ENCODE measurements at regions not wholly inside any gene's neighbourhood (a gene's known extent, or its start where the extent isn't known, plus 50 kb on each side); places are given as distances from the start of the nearest gene placed in this dataset.
"Not testable (repeated sequence)": the region's sequence is repeated elsewhere in the genome, so short reads cannot be mapped to it uniquely, and the experiment has no call there.

- no peak overlapping the region for H3K4me3 ChIP-seq
These were observed 62.9 kb upstream of the TMPRSS2 start for GRCh38 chr21:41570791-41571355.

GRCh38 chr21:41568606-41569385 lies 60.8 kb upstream of the TMPRSS2 start:
- no peaks in the 10 kb centered on the region for H3K9me3 ChIP-seq
- DNase-seq: peak in 1 of 3 donors; percentile 16
- no peak for TF ChIP-seq CTCF (IDR thresholded peaks at IDR 0.05)
- H3K4me1 ChIP-seq (ENCODE audit: low read depth): peaks cover 32% of the 10 kb centered on the region
- peak; percentile 4 for ATAC-seq
- no peaks in the 10 kb centered on the region for H3K36me3 ChIP-seq (ENCODE audit: low read depth)
- intact Hi-C loops (cut with DNase I, micrococcal nuclease): loop anchor here in 1 of 2 donors (10.0 kb wide), 1 partner anchor 64 kb away; the partner anchor contains the start of gene TMPRSS2
- H3K4me3 ChIP-seq: no peak overlapping the region

More at GRCh38 chr21:41570791-41571355, 62.9 kb upstream of the TMPRSS2 start:
- peaks cover 4% of the 10 kb centered on the region for H3K9me3 ChIP-seq
- H3K4me1 ChIP-seq (ENCODE audit: low read depth): peaks cover 23% of the 10 kb centered on the region
- intact Hi-C loops (cut with DNase I, micrococcal nuclease): no loop called here
- DNase-seq (no peak), ATAC-seq (no peak)
- no peak for TF ChIP-seq CTCF (IDR thresholded peaks at IDR 0.05)
- no peaks in the 10 kb centered on the region for H3K36me3 ChIP-seq (ENCODE audit: low read depth)

GRCh38 chr21:41567901-41568510 lies 60.0 kb upstream of the TMPRSS2 start:
- intact Hi-C loops (cut with DNase I, micrococcal nuclease): loop anchor here in 1 of 2 donors (10.0 kb wide), 1 partner anchor 63 kb away; the partner anchor contains the start of gene TMPRSS2
- Histone ChIP-seq H3K9me3 (no peaks in the 10 kb centered on the region), H3K4me3 (no peak overlapping the region), H3K36me3 (ENCODE audit: low read depth) (no peaks in the 10 kb centered on the region), H3K4me1 (ENCODE audit: low read depth) (peaks cover 35% of the 10 kb centered on the region)
- DNase-seq (peak in 1 of 3 donors; percentile 10), ATAC-seq (no peak)
- no peak for TF ChIP-seq CTCF (IDR thresholded peaks at IDR 0.05)

- not testable (repeated sequence) for H3K9me3 ChIP-seq; H3K4me3 ChIP-seq; ATAC-seq; H3K36me3 ChIP-seq (ENCODE audit: low read depth); DNase-seq
- peaks cover 42% of the 10 kb centered on the region for H3K4me1 ChIP-seq (ENCODE audit: low read depth)
- intact Hi-C loops (cut with DNase I, micrococcal nuclease): loop anchor here in 1 of 2 donors (10.0 kb wide), 1 partner anchor 62 kb away; the partner anchor contains the start of gene TMPRSS2
These were observed 59.3 kb upstream of the TMPRSS2 start for GRCh38 chr21:41567237-41567636.

- no peak for TF ChIP-seq CTCF (IDR thresholded peaks at IDR 0.05)
These were observed 58.6 kb upstream of the TMPRSS2 start for GRCh38 chr21:41566500-41567014.

More at GRCh38 chr21:41566500-41567014, 58.6 kb upstream of the TMPRSS2 start:
- H3K4me3 ChIP-seq: no peak overlapping the region
- DNase-seq: peak; percentile 74 to 83 (median 76)
- H3K36me3 ChIP-seq (ENCODE audit: low read depth): no peaks in the 10 kb centered on the region
- intact Hi-C loops (cut with DNase I, micrococcal nuclease): loop anchor here in 1 of 2 donors (10.0 kb wide), 1 partner anchor 62 kb away; the partner anchor contains the start of gene TMPRSS2
- H3K4me1 ChIP-seq (ENCODE audit: low read depth): peaks cover 48% of the 10 kb centered on the region
- peak; percentile 70 for ATAC-seq
- no peaks in the 10 kb centered on the region for H3K9me3 ChIP-seq
